HG03460 (cell line): ENCODE measurements at regions not wholly inside any gene's neighbourhood (a gene's known extent, or its start where the extent isn't known, plus 50 kb on each side); places are given as distances from the start of the nearest gene placed in this dataset.

Source experiments
- ATAC-seq: cut with Tn5 transposase; IDR thresholded peaks from one replicate; pipeline ENCODE4 v1.9.1; 2021; ENCODE audit not compliant: unreplicated experiment

DNA sequence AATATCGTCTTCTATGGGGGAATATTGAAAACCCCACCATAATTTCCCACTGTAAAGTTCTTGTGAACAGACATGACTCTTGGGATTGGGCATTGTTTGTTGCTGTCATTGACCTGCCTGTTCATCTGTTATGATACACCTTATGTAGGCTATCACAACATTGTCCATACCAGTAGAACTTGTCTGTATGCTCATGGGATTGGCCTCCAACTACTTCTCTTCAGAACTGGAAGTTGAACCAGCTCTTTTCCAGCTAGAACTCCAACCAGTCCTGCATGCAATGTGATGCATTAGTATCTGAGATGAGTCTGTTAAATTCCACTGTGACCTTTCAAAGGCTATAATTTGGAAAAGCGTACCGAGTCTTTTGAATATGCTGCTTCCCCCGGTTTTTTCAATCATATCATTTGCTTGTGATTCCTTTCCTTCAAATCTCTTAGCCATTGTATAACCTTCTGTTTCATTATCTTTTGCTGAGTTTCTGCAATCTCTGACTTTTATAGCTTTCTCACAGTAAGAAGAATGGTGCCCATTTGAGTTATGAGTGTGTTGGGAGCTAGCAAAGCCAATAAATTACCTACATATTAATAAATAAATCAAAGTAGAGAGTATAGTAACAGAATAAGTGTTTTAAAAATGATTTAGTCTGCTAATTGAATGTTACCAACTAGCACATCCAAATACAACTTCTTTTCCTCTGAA is 101.9 kb downstream of the PLK2 start:
- no peak for ATAC-seq

DNA sequence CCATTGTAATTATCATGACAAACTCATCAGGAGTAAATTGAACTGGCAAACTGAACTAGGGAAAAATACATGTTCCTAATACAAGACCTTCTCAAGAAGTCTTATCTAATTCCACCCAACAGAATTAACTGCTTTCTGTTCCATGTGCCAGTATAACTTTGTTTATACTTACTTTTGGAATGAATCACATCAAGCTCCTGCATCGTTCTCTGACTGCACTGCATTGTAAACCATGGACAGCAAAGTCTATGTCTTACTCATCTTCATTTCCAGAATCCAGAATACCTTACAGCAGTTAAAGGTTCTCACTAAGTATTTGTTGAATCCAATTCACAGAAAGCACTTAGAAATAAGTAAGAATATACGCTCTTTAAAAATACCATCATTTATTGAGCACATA is 102.8 kb downstream of the PLK2 start:
- ATAC-seq, result no peak

DNA sequence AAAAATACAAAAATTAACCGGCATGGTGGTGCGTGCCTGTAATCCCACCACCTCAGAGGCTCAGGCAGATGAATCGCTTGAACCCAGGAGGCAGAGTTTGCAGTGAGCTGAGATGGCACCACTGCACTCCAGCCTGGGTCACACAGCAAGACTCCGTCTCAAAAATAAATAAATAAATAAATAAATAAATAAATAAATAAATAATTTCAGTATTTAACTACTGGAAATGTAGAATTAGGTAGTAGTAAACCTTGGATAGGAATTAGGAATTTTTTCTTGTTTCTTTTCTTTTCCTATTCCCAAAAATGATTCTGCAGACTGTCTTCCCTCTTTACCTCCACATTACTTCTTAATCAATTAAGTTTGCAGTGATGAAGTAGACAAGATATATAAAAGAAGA is 103.2 kb downstream of the PLK2 start:
- no peak for ATAC-seq

DNA sequence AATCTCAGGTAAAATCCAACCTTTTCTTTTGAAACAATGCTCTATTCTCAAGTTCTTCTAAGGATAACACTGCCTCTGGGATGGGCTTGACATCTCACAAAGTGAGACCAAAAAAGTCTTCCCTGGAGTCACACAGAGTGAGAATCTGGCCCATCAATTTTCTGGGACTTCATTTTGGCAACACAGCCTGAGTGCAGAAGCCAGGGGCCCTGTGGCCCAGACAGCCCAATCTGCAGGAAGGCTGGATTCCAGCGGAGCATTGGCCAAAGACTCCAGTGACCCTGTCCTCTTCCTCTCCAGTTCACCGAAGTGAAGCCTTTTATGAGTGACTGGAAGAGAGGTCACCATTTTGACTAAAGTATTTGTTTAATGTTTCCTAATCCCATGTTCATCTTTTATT is 105.1 kb downstream of the PLK2 start:
- ATAC-seq, result no peak

DNA sequence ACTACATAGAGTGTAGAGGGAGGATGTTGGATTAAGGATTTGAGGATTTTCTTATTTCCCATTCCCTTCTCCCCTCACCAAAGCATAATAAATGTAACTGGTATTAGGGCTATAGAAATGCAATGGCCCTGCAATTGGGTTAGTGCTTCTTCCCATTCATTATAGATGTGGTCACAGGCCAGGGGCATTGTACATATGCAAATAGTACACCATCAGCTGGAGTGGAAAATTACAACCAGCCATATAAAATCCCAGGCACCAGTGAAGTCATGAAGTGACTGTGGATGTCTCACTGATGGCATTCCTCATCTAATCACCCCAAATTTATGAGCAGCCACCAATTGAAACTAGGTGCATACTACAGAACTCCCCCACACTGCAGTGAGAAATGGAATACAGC is 105.9 kb downstream of the PLK2 start:
- ATAC-seq, result no peak

DNA sequence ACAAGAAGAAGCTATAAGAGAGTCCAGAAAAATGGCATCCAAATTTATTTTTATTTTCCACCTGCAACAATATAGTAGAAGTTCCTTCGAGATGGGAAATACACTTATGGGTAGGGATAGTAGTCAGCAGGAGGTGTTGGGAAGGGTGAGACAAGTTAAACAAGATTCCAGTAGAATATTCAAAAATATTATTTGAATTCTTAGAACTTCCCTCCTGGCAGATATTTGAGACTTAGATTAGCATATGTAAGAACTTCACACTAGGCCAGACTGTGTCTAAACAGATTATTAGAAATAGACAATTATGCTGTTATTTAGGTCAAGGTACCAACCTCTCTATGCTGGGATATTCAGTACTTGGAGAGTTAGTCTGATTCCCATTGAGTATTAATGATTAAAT is 108.7 kb downstream of the PLK2 start:
- ATAC-seq, result no peak

DNA sequence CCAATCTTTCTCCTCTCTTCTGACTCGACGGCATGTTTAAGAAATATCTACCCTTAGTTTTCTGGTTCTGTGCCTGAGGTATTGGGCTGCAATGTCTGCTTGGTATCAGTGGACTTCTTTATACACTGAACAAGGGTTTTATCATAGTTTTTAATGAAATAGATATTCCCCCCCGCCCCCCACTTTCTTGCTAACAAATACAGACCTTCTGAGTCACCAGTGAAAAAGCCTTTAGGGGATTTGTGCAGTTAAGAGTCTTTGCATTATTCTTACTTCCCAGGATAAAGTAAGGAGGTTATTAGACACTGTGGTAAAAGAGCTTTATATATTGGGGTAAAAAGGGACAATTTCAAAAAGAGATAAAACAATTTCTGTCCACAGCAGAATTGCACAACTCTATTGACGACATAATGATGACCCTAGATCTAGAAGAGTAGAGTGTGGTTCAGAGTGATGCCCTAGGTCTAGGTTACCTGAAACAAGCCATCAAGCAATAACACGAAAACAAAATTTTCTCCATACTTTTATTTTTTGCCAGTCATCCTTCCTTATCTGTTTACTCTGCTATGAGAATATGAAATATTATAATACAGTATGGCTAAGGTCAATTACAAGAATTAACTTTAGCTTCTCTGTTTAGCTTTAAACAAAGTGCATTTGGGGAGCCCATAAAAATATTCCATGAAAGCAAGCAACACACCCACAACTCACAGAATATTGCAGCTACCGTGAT is 110.7 kb downstream of the PLK2 start:
- no peak for ATAC-seq

DNA sequence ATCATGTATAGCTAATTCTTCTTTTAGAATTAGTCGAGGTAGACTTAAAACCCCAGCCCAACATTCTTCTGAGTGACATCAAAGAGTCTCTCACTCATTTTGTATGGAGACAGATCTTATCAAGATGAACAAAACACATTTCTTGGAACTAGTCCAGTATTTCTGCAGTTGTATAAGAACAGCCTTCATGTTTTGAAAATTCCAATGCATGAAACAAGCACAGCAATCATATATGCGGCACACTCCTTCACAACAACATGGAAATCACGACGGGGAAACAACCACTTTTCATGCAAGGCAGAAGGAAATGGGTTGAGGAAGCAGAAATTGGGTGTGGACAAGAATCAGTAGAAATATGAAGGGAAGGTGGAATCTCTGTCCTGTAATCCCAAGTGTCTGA is 113.8 kb downstream of the PLK2 start:
- ATAC-seq, result no peak

DNA sequence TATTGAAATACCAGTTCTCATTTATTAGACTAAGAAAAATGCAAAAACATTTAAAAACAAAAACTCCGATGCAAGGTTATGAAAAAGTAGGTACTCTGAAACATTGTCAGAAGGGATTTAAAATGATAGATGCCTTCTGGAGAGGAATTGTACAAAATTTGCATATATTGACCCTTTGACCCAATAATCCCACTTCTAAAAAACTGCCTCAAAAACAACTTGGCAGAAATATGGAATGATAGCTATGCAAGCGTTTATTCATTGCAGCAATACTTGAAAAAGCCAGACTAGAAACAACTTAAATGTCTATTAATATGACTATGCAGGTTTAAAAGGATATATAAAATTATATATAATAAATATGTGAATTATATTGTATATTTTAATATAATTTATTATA is 118.4 kb downstream of the PLK2 start:
- ATAC-seq, result no peak

DNA sequence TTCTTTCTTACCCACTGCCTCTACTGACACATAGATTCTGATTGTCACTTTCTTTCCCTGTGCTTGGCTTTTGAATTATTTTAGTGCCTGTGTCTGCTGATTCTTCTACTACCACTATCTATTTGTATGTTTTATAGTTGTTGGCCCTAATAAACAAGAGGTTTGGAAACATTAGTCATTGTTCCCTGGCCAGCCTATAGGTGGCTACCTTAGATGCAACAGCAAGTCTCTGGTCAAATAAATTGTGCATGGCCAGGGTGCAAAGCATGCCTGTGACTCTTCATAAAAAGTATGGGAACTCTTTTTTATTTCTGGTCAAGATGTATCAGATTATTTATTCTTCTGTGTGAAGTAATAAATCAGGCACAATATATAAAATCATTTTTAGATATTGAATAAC is 124.4 kb downstream of the PLK2 start:
- no peak for ATAC-seq

DNA sequence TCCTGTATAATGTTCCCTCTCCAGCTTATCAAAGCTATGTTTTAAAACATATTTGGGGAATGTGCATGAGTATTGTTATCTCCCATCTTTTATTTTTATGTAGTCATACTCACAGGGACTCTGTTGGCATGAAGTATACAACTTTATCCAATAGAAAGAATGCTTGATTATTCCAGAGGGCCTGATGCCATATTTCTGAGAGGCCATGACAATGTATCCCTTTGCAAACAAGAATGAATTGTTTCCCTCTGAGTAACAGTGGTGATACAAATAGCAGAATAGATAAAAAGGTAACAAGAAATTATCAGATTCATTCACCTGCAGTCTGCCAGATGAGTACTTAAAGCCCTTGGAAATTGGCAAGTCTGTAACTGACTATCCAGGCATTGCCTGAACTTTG is 125.9 kb downstream of the PLK2 start:
- ATAC-seq, result no peak

DNA sequence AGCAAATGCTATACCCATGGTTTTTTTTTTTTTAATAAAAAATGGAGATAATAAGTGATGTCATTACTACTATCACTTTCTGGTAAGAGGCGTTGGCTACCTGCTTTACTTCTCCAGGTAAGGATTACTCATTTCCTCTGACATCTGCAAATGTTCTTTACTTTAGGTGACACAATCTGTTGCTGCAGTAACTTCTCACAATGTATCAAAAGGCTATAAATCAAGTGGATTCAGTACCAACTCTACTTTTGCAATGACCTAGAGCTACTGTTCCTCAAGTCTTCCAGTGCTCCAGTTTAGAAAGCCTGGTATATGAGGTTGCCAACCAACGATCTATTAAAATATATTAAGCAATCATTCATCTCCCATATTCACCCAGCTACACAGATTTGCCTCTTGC is 129.1 kb downstream of the PLK2 start:
- no peak for ATAC-seq

DNA sequence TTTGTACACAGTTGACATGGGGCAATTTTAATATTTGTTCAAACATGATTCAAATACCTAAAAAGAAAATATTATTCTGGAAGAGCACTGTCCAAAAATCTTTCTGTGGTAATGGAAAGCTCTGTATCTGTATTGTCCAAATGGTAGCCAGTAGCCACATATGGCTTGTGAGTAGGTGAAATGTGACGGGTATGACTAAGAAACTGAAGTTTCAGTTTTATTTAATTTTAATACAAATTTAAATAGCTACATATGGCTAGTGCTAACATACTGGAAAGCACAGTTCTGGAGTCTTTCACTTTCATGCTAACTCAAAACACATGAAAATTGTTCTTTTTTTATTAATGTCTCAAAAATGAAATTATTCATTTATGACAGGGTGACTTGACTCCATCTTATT is 132.6 kb downstream of the PLK2 start:
- ATAC-seq, result no peak

DNA sequence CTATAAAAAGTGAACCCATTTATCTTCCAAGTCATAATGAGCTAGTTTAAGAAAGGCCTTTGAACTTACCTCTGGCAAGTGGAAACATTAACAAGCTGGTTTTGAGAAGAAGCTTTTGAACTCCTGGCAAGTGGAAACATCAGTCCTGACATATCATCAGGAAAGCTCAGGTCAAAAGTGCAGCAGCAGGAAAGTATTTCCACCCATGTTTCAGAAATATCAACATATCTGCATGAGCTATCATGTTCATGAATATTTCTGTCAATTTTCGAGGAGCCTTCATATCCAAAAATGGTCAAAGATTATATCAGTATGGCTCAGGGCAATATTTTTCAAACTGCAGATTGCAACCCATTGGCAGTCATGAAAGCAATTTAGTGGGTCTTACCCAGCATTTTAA is 133.9 kb downstream of the PLK2 start:
- ATAC-seq, result no peak

DNA sequence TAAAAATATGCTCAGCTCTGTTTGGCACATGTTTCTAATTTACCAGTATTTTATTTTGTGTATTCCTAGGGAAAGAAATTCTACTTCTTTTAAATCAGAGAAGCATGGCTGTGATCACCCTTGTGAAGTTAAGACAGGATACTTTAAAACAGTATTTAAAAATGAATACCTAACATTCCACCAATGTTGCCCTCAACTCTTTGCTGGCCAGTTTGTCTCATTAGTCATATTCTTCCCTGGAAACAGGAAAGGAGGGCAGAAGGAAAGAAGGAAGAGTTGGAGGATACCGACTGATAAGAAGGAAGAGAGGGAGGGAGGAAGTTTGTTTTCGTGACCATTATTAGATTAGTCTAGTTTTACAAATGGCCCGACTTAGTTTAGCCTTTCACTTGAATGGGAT is 137.4 kb downstream of the PLK2 start:
- no peak for ATAC-seq

DNA sequence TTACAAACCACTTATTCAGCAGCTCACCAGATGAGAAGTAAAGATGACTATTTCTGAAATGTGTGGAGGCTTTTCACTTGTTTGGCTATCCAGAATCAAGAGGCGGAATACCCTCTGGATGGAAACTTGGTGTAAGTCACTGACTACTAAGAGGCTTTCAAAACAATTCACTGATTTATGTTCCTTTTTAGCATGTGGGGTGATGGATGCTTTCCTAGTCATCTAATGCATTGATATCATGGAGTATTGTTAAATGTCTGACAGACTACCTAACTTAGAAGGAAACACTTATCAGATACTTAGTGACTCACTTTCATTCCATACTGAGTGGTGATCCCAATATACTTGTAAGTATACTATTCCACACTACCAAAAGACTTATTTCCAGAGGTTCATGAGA is 141.4 kb downstream of the PLK2 start:
- no peak for ATAC-seq

DNA sequence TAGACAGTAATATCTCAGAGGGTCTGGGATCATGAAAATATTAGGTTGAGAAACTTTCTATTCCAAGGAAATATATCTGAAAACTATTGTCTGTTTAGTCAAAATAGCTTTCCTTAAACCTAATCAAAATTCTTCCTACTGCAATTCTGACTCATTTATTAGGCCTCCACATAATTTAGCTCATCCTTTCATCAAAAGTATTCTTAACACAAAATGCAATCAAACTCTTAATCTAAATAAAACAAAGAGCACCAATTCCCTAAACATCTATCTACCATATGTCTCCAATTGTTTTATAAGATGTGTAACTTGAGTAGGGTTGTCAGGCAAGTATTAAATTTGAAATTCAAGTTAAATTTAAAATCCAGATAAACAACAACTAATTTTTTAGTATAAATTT is 142.1 kb downstream of the PLK2 start:
- no peak for ATAC-seq

DNA sequence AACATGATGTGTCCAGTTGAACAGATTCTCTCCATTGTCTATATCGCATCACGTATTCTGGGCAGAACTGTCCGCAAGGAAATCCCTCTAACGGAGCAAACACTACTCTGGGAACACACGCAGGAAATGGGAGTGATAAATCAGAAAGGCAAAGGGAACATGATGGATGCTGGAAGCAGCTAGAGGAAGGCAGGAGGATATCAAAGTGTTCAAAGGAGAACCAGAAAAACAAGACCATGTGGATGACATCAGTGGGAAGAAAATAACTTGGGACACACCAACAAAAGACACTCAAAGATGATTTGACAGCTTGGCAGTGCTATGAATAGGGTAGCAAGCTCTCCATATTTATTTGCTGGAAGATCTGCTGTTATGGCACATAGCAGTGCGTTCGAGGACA is 142.9 kb downstream of the PLK2 start:
- ATAC-seq, result no peak

DNA sequence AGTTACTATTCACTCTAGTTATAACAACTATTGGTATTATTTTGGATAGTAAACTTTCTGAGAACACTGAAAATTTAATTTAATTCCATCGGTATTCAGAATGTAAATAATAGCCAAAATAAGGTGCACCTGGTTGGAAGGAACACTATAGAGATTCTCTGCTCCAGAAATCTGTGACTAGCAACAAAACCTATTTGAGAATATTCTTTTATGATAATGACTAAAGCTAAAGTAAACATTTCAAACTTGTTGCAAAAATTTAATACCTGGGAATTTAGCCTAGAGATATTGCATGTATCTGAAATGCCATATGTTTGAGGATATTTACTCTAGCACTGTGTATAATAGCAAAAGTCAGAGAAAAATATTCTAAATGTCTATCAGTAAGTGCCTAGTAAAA is 144.1 kb downstream of the PLK2 start:
- no peak for ATAC-seq

DNA sequence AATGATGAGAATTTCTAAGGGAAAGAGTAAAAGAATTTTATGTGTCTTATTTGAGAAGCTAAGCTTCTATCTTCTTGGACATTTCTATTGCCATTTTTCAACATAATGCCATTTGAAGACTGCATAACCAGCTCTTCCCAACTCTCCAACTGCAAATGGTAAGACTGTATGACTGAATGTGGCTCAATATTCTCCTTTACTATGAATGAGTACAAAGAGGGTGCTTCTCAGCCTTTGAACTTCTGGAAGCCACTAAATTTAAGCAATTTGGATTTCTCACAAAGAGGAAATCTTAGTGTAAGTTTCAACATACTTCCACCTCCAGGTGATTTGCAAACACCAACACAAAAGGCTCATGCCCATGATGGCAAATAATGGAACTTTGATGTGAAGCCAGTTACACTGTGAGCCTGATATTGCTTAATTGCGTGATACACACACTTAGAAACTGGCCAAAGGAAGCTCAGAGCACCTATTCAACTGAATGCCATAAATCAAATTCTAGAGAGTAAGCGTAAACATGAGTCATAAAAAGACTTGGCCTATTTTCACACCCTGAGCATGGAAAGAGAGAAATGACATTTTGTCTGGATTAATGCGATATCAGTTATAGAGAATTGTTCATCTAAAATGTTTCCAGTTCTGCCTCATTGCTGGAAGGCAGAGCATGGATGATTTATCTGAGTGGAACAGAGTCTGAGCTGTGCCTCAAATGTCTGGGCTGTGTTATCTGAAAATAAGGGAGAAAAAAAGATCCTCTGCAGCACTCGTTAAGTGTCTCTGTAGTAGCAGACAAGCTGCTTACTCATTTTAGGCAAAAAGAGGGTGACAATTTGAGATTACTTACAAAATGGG is 145.3 kb downstream of the PLK2 start:
- no peak for ATAC-seq

DNA sequence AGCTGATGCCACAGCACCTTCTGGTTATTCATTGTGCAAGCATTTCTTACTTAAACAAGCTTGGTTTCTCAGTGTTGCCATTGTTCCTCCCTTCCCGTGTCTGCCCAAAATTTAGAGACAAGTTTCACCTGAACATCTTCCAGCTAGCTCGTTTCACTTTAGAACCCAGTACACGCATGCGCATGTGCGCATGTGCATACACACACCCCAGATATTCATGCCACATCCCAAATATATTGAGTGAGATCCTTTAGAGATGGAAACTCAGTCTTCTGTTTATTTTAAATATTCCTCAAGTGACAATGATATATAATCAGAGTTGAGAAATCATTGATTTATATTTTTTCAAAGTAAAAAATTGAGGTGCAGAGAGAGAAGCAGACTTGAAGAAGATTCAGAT is 147.6 kb downstream of the PLK2 start:
- ATAC-seq, result no peak

DNA sequence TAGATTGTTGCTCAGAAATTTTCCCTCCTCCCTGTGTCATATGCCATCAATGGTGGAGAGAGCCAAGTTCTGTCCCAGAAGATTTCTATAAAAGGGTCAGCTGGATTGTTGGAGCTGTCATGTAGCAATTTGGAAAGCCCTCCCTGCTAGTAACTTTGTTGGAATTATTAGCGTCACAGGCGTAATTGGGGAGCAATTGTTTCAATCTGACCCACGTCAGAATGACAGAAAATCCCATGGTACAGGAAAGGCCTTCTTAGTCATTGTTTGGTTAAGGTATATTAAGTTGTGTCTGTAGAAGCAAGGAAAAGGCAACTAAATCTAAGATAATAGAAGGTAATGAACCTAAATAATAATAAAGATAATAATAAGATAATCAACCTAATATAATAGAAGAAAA is 148.4 kb downstream of the PLK2 start:
- ATAC-seq, result no peak
